Medulla oblongata (tissue), 1 donor: ENCODE measurements at regions not wholly inside any gene's neighbourhood (a gene's known extent, or its start where the extent isn't known, plus 50 kb on each side); places are given as distances from the start of the nearest gene placed in this dataset.
A peak's percentile ranks its signal among the peaks of the same experiment; 100 is the strongest.
"Not testable (repeated sequence)": the region's sequence is repeated elsewhere in the genome, so short reads cannot be mapped to it uniquely, and the experiment has no call there.

Experiments used
- DNase-seq: peaks from one replicate; pipeline ENCODE4 v3.0.0-alpha.2; 2015; ENCODE audit errors: extremely low spot score

DNA sequence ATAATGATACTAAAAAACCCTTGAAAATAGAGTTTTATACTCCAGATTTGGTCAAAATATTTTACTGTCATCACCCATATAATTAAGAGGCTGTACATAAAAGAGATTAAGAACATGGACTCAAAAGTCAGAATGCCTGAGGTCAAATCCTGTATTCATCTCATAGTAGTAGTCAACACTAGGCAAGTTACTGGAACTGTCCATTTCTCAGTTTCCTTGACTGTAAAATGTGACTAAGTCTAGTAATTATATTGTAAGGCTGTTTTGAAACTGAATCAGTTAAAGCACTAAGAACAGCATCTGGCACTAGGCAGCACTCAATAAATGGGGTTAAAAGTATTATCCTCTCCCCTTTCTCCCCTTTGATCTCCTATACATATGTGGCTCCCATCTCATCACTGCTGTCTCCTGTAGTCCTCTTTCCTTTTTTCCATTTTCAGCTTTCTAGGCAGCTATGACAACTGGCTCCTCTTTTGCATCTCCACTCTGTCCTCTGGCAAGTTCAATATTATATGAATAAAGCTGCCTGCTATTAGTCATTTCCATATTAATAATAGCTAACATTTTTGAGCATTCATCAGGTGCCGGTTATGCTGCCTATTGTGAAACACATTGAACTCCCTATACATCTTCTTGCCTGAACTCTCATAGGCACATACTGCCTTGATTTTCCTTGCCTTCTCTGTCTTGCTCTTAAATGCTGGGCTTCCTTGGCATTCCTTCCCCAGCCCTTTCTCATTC, 185.8 kb upstream of the NREP start:
- no peak for DNase-seq

DNA sequence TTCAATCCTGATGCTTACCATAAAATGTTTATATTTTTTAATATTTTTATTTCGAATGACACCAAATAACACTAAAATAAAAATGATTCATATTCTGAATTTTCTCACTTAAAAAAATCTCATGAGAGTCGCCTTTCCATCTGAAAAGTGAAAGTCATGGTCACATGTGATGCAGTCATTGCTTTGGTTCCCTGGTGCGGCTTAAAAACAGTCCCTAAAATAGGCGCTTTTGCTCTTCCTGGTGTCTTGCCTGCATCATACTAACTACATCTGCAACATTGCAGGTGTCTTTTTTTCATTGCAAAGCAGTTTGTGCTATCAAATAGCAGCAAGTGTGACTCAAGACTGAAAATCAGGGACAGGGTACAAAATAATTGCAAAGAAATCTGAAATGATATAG, 185.2 kb upstream of the NREP start:
- DNase-seq: no peak

DNA sequence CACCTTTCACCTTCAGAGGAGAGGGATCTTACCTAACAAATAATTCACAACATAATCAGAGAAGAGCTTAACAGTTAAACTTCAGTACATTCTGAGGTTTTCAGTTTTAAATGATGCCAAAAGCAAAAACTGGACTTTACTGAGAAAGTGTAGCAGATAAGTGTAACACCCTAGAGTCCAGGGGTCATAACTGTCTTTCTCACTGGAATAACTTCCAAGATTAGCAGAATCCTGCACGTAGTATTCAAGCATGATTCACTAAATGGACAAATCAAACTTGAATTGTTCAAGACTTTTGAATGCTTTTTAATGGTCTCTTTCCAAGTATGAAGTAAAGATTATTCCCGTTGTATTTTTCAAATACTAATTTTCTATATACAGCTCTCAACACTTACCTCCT, 180.1 kb upstream of the NREP start:
- DNase-seq: no peak

DNA sequence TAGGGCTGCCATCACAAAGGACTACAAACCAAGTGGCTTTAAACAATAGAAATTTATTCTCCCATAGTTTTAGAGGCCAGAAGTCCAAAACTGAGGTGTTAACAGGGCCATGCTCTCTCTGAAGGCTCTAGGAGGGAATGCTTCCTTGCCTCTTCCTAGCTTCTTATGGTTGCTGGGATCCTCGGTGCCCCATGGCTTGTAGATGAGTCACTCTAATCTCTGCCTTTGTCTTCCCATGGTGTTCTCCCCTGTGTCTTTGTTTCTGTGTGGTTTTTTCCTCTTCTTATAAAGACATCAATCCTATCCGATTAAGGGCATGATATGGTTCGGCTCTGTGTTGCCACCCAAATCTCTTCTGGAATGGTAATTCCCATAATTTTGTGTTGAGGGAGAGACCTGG, 178.8 kb upstream of the NREP start:
- DNase-seq: no peak

DNA sequence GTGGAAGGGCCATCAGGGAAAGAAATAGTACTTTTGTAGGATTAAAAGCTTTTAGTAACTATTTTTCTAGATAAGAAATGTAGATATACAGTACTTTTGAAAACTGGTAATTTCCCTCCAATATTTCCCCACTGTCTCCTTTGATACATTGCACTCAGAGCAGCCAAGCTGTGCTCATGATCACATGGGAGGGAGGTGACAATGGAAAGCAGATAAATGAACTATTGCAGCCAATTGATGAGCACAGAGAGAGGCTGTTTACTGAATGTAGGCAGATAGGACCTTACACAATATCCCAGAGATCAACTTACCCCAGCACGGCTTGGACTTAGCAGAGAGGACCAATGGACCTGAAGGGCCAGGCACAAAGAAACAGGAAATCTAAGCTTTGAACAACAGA, 178.0 kb upstream of the NREP start:
- no peak for DNase-seq

DNA sequence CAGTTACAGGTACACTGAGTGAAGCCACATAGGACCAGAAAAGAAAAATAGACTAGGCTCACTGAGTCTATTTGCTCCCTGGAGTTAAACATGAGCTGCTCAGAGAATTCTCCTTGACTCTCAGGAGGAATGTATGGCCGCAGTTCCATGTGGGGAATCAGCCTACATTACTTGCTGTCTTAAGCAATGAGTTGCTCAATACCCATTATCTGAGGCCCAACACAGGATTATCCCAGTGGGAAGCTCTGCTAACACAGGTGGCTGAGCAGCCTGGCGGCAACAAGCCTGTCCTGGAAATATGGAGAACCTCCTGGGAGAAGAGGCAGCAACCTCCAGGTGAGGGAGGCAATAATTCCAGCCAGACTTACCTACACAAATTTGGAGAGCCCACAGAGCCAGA, 177.5 kb upstream of the NREP start:
- DNase-seq: no peak

DNA sequence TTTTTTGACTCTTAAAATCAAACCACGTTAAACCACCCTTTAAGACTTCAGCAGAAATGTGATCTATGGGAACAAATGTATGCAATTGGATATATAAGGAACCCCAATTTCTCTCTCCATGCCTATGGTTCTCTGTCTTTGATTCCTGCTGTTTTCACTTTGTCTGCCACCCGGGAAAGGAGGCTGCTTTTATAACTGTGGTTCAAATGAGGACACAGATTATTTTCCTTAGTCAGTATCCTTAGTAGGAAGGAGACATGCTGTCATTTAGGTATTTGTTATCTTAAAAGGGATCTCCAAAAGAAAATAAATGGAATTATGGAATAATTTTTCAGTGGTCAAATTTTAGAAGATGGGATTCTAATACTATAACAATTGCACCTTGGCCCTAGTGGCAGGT, 176.1 kb upstream of the NREP start:
- DNase-seq: no peak

DNA sequence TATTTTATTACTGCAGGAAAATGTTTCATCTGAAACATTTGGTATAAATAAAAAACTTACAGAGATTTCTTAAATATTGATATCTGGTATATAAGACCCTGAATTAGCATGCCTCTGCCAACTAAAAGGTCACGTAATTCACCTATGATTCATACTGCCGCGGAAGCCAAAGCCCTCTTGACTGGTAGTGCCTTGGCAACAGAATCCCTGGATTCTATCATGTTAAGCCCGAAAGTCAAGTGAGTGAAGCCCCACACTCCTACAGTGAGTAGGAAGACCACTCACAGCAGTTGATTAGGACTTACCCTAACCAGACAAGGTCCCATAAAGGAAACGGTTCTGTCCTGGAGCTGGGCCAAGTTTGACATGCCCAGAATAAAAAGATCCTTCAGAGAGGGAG, 175.6 kb upstream of the NREP start:
- no peak for DNase-seq

DNA sequence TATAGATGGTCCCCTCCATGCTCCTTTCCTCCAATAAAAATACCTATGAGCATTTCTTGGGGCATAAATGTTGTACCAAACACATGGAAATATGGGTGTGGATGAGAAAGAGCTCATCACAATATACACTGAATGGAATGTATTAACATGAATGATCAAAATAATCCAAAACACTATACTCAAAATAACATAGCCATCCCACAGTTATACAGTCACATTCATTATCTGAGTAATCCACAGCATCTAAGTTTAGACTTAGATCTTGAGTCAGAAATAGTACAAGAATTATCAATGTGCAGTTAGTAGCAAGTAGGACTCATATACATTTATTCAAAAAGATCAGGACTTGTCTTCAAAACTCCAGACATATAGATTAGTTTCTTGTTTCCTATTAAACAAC, 175.2 kb upstream of the NREP start:
- no peak for DNase-seq

DNA sequence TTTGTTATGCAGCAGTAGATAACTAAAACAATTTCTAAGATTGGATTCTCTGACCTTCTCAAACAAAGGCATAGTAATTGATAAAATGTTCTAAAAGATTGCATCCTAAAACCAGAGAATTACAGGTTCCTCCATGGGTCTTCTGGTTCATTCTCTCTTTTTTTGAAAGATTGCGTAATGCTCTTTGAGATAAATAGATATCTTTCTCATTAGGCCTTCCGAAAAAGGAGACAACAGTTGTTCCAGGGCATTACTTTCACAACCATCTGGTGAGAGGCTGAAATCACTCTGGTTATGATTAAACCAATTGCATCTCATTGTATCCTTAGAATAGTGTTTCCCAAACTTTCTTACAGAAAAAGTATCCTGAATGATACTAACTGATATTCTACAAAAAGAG, 174.7 kb upstream of the NREP start:
- DNase-seq: no peak

DNA sequence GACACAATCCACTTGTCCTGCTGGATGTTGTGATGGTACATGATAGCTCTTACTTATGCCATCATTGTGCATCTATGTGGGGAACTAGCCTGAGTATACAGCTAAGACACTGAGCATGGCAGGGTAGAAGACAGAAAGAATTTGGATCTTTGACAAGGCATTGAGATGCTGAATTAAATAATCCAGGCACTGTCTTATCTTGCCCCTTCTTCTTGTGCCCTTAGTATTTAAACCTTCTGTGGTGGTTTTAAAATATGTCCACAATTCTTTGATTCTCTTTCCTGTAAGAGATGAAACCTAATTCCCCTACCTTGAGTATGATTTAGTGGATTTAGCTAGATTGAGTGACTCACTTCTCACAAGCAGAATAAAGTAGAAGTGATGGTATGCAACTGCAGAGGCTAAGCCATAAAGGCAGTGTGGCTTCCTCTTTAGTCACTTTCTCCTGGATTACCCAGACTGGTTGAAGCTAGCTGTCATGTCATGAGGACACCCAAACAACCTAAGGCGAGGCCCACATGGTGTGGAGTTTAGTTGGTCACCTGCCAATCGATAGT, 174.0 kb upstream of the NREP start:
- DNase-seq: no peak

DNA sequence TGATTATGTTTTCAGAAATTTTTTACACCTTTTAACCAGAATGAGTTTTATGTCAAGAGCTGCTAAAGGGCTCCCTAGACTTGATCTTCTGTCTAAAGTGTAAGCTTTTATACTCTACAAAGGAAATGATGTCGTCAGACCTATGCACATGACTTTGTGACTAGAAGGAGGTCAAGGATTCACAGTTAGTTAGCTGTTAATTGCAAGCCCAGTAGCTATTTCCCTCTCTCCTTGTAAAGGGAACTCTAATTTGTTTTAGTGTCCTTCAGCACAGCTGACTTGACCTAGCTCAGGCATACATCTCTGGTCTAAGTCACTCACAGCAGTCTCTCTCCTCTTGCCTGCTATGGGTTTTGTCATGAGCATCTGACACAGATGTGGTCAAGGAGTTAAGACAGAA, 173.5 kb upstream of the NREP start:
- DNase-seq: no peak

DNA sequence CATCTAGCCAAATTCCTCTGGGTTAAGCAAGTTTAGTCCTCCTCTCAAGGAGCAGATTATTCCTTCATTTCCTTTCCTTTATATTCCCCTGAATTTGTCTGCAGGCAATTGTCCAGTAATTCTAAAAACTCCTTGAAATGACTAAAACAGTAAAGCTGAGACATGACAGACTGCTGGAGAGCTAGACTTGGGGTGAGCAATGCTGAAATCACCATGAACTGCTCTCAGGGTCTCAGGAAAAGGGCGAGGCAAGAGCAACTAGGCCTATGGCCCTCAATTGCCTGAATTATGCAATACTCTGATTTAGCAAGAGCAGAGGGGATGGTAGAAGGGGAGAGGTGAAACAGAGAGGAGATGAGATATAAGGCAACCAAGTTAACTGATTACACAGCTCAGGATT, 172.9 kb upstream of the NREP start:
- DNase-seq: no peak

DNA sequence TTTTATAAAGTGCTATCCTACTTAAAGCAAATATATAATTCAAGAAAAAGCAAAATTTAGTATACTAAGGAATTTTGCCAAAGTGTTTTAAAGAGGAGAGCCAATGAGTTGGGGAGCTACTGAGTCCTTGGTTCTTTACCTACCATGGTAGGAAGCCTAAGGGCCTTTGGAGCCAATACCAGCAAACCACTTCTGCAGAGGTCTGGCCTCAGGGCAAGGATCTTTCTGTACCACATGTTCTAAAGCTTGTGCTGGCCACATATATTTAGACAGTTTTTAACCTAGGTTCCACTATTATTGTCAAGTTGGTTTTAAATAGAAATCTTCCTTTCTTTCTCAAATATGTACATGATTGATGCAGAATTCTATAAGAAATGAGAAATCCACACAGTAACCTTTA, 172.3 kb upstream of the NREP start:
- no peak for DNase-seq

DNA sequence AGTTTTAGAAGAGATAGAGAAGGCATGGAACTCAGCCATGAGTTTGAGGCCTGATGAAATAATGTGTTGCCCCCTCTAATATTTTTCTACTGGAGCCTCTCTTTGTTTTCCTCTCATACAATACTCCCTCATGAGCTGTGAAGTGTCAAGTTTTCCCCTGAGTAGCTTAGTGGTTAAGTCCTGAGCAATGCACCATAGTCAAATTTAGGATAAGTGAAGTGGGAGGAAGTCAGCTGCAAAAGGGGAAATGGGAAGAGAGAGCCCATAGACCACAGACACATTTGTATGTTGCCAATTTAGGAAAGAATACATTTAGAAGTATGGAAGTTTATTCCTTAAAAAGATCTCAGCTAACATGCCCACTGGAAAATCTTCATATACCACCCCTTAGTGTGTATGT, 171.5 kb upstream of the NREP start:
- peak; percentile 21 for DNase-seq

DNA sequence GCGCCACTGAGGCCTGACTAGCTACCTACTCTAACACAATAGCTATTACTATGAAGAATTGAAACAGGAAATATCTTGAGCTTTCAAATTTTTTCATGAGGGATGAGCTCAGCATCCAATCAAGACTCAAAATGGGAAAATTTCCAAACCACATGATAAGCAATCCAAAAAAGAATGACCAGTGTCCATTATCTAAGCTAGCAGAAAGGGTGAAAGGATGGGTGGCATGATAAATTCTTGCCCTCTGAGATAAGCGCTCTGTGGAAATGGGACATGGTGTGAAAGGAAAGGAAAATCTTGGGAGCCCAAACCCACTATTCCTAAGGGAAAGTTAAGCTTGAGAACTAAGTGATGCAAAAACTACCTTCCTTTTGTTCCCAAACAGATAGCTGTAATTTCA, 170.2 kb upstream of the NREP start:
- no peak for DNase-seq

DNA sequence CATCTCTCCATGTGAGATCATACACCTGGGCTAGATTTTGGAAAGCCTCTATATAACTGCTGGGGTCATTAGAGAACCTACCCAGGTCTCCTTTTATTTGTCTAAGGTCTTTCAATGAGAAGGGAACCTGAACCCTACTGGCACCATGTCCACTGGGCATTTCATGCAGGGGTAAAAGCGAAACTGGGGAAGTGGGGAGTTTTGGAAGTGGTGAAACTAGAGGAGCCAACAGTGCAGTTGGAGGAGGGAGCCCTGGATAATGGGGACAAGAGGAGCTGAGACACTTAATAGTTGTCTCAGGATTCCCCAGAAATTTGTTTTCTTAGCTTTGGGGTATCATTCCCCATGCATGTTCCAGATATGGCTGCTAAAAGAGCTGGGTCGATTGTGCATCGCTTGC, 169.0 kb upstream of the NREP start:
- no peak for DNase-seq

DNA sequence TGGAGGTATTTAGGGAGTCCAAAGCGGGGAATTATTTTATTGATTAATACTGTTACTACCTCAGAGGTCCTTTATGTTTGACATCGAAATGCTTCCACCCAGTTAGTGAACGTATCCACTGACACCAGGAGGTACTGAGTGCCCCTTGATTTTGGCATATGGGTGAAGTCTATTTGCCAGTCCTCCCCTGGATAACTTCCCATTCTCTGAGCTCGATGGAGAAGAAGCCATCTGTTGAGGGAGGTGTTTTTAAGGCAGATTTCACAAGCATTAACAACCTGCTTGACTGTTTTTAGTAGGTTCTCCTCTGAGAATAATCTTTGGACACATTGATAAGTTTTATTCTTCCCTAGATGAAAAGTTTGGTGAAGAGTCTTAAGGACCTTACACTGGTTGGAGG, 165.3 kb upstream of the NREP start:
- DNase-seq: no peak

DNA sequence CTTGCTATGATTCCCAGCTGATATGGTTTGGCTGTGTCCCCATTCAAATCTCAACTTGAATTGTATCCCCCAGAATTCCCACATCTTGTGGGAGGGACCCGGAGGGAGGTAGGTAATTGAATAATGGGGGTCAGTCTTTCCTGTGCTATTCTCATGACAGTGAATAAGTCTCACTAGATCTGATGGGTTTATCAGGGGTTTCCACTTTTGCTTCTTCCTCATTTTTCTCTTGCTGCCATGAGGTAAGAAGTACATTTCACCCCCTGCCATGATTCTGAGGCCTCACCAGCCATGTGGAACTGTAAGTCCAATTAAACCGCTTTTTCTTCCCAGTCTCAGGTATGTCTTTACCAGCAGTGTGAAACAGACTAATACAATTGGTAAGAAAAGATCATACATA, 164.7 kb upstream of the NREP start:
- DNase-seq: not testable (repeated sequence)

DNA sequence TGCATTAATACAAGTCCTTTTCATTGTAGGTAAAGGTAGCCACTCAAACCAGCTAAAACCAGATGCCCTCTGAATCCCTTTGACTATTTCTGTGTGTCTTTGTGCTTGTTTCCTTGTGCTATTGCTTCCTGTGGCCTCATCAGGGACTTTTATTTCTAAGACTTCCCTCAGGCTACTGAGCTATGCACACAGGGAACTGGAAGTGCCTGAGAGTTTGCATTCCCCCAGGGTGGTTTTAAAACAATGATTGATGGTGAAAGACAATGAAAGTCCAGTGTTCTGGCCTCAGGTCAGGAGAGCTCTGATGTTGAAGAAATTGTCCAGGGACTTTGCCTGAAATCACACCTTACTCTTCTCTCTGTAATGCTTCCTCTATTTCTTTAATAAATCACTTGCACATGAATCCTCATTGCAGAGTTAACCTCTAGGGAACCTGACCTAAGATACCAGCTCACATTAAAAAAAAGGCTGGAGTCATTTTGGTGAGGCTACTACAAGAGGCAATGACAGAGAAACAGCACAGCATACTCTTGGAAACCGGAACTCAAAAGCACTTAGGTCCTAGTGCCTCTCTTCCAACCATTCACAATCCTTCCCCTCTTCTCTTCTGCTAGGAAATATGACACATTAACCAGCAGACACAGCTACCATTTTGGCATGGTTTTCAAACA, 158.1 kb upstream of the NREP start:
- no peak for DNase-seq

DNA sequence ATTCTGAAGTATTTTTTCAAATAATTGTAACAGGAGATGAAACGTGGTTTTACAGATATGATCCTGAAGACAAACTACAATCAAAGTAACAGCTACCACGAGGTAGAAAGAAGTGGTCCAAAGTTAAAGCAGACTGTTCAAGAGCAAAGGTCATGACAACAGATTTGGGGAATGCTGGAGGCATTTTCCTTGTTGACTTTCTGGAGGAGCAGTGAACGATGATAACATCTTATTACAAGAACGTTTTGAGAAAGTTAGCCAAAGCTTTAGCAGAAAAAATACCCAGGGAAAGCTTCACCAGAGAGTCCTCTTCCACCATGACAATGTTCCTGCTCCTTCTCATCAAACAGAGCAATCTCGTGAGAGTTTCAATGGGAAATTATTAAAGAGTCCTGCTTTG, 145.4 kb upstream of the NREP start:
- DNase-seq: no peak

DNA sequence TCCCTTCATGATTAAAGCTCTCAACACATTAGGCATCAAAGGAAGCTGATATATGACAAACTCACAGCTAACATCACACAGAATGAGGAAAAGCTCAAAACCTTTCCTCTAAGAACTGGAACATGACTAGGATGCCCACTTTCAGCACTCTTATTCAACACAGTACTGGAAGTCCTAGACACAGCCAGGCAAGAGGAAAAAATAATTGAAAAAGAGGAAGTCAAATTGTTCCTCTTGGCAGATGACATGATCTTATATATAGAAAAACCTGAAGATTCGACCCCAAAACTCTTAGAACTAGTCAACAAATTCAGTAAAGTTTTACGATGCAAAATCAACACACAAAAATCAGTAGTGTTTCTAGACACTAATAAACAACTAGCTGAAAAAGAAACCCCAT, 144.3 kb upstream of the NREP start:
- no peak for DNase-seq

DNA sequence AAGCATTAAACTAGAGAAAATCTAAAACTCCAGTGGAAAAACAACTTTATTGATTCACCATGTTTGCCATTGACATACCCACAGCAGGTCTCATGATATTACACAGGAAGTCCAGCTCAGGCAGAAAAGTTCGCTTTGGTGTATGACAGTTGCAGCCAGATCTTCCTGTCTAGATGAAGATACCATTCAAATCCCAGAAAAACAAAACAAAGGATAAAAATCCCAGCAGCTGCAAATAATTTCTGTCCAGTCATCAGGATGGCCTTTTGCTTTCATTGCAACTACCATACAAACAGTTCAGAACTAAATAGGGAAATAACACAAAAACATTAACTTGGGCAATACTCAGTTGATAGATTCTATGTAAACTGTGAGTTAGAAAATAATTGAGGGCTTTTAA, 136.0 kb upstream of the NREP start:
- DNase-seq: no peak

DNA sequence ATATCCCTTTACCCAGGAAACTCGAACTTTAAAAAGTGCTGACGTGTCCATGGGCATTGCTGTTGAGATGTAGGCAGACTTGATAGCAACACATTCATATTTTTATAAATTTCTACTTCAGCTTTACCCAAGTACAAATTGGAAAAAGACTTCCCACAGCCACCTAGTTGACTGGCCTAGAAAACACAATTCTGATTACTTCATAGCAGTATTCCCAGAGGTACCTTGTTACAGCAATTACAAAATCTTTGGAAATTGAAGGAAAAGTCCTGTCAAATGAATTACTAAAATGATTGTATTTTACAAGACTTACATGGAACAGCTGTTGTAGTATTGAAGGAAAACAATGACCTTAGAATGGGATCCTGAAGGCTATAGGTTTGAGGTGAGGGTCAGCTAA, 130.7 kb upstream of the NREP start:
- DNase-seq: no peak
